ENCODE measurements at regions not wholly inside any gene's neighbourhood (a gene's known extent, or its start where the extent isn't known, plus 50 kb on each side); places are given as distances from the start of the nearest gene placed in this dataset.

DNA sequence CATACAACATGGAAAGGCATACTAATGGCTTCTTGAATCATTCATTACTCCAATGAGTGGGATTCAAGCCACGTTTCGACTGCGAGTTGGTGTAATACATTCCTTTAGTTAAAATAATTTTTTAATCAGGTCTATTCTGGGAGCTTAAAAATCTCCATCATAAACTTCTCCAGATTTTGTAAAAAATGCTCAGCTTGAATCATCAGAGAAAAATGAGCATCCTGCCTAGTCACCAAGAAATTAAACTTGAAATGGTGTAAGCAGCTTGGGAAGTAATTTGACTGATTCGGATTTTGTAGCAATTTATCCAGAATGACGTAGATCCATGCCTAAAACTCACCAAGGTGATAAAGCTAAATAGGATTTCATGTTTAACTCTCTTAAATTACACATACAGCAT, 165.7 kb downstream of the SLCO4C1 start:
- H3K27ac ChIP-seq (ENCODE audit: extremely low read depth, low read depth, low read length), result no peak overlapping the region
- no peak overlapping the region for H2AFZ ChIP-seq (ENCODE audit: low read depth, low read length)
- no TSS peak for BruUV-seq (replicated peaks)
- H3K27me3 ChIP-seq (ENCODE audit: control insufficient read depth in 2 of 2, insufficient read depth in 2 of 2, low read length in 2 of 2), result no peaks in the 10 kb centered on the region
- H4K20me1 ChIP-seq (replicated peaks; ENCODE audit: control insufficient read depth, insufficient read depth, low read length), result no peaks in the 10 kb centered on the region
- CTCF ChIA-PET (ENCODE audit: low intra/inter-chr PET ratio), result no interaction called here
- 1% methylated on average over 5 of the region's 5 CpGs for WGBS (ENCODE audit: insufficient coverage, low coverage, missing lambda C conversion rate)
- no peak for ATAC-seq
- no peak overlapping the region for H3K4me2 ChIP-seq (ENCODE audit: insufficient read depth, low read length)
- intact Hi-C loops (cut with micrococcal nuclease) (no loop called here), in situ Hi-C loops (cut with MboI) (no loop called here)
- H3K4me1 ChIP-seq (replicated peaks in 1 of 2; ENCODE audit: control insufficient read depth in 2 of 2, insufficient read depth in 2 of 2, low read length in 2 of 2), result no peaks in the 10 kb centered on the region
- no peak for FAIRE-seq
- no peaks in the 10 kb centered on the region for H3K9me1 ChIP-seq (ENCODE audit: control insufficient read depth, insufficient read depth, low read length)
- no peak for DNase-seq (ENCODE audit: extremely low read depth in 1 of 4, low spot score in 3 of 4)
- H3K9ac ChIP-seq (ENCODE audit: insufficient read depth in 1 of 2, low read depth in 2 of 2, low read length in 2 of 2), result no peak overlapping the region
- no peaks in the 10 kb centered on the region for H3K9me3 ChIP-seq (replicated peaks; ENCODE audit: control insufficient read depth, insufficient read depth, low read depth, low read length)
- H3K79me2 ChIP-seq (ENCODE audit: control insufficient read depth, insufficient read depth, low read length), result no peaks in the 10 kb centered on the region
- no peak for TF ChIP-seq ZNF316 (IDR thresholded peaks at IDR 0.05)
- no peak for TF ChIP-seq ZNF239 (CRISPR knock-in tag; IDR thresholded peaks at IDR 0.05)
- no peak for TF ChIP-seq PRPF4 (IDR thresholded peaks at IDR 0.05; ENCODE audit: insufficient read depth, low read depth, low read length, poor library complexity, severe bottlenecking)
- TF ChIP-seq MTF1 (CRISPR knock-in tag; IDR thresholded peaks at IDR 0.05; ENCODE audit: borderline replicate concordance), result no peak
- TF ChIP-seq SIRT6 (IDR thresholded peaks at IDR 0.05; ENCODE audit: low read depth, low read length), result no peak
- no peak for TF ChIP-seq BRD4 (IDR thresholded peaks at IDR 0.05)
- TF ChIP-seq, protein P1, sequence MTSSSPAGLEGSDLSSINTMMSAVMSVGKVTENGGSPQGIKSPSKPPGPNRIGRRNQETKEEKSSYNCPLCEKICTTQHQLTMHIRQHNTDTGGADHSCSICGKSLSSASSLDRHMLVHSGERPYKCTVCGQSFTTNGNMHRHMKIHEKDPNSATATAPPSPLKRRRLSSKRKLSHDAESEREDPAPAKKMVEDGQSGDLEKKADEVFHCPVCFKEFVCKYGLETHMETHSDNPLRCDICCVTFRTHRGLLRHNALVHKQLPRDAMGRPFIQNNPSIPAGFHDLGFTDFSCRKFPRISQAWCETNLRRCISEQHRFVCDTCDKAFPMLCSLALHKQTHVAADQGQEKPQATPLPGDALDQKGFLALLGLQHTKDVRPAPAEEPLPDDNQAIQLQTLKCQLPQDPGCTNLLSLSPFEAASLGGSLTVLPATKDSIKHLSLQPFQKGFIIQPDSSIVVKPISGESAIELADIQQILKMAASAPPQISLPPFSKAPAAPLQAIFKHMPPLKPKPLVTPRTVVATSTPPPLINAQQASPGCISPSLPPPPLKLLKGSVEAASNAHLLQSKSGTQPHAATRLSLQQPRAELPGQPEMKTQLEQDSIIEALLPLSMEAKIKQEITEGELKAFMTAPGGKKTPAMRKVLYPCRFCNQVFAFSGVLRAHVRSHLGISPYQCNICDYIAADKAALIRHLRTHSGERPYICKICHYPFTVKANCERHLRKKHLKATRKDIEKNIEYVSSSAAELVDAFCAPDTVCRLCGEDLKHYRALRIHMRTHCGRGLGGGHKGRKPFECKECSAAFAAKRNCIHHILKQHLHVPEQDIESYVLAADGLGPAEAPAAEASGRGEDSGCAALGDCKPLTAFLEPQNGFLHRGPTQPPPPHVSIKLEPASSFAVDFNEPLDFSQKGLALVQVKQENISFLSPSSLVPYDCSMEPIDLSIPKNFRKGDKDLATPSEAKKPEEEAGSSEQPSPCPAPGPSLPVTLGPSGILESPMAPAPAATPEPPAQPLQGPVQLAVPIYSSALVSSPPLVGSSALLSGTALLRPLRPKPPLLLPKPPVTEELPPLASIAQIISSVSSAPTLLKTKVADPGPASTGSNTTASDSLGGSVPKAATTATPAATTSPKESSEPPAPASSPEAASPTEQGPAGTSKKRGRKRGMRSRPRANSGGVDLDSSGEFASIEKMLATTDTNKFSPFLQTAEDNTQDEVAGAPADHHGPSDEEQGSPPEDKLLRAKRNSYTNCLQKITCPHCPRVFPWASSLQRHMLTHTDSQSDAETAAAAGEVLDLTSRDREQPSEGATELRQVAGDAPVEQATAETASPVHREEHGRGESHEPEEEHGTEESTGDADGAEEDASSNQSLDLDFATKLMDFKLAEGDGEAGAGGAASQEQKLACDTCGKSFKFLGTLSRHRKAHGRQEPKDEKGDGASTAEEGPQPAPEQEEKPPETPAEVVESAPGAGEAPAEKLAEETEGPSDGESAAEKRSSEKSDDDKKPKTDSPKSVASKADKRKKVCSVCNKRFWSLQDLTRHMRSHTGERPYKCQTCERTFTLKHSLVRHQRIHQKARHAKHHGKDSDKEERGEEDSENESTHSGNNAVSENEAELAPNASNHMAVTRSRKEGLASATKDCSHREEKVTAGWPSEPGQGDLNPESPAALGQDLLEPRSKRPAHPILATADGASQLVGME (CRISPR knock-in tag; IDR thresholded peaks at IDR 0.05), result no peak
- no peaks in the 10 kb centered on the region for H3K36me3 ChIP-seq (ENCODE audit: control insufficient read depth, insufficient read depth, low read length)
- no peak overlapping the region for H3K4me3 ChIP-seq
- POLR2A ChIA-PET, result no interaction called here

Measured in K562 (cell line).